Mammary epithelial cell (primary cell): ENCODE measurements at regions not wholly inside any gene's neighbourhood (a gene's known extent, or its start where the extent isn't known, plus 50 kb on each side); places are given as distances from the start of the nearest gene placed in this dataset.

Experiments
- CTCF ChIP-seq, 2 donors: IDR thresholded peaks in 1 of 2; conservative IDR thresholded peaks in 1 of 2; 2 replicates each; pipeline ENCODE4 v1.5.1; 2011 to 2012; ENCODE audit warnings: inconsistent platforms in 2 of 2, low read length in 2 of 2, mild to moderate bottlenecking in 2 of 2, control low read depth in 1 of 2, low read depth in 1 of 2; ENCODE audit not compliant: insufficient read depth in 1 of 2; ENCODE audit errors: extremely low read depth in 1 of 2
- EZH2 ChIP-seq: IDR thresholded peaks from 2 replicates; pipeline ENCODE4 v1.6.1; 2012; ENCODE audit warnings: low read length, inconsistent platforms, borderline replicate concordance

- no peak for TF ChIP-seq CTCF (conservative IDR thresholded peaks at IDR 0.05 in 1 of 2, IDR thresholded peaks at IDR 0.05 in 1 of 2; ENCODE audit: extremely low read depth in 1 of 2, insufficient read depth in 1 of 2, low read depth in 1 of 2, low read length in 2 of 2)
- no peak for TF ChIP-seq EZH2
These were observed 120.3 kb downstream of the IL20RB start for GRCh38 chr3:137078040-137078439.
